CD4-positive, alpha-beta T cell treated with Interleukin-12 subunit alpha and Interleukin-12 subunit beta, for 1 hour (primary cell): ENCODE measurements at regions not wholly inside any gene's neighbourhood (a gene's known extent, or its start where the extent isn't known, plus 50 kb on each side); places are given as distances from the start of the nearest gene placed in this dataset.
"Not testable (repeated sequence)": the region's sequence is repeated elsewhere in the genome, so short reads cannot be mapped to it uniquely, and the experiment has no call there.

Experiments
- DNase-seq: peaks from one replicate; pipeline ENCODE4 v3.0.0-alpha.2; 2020

- DNase-seq: no peak
Observed at GRCh38 chr6:93183531-93183972, 235.8 kb downstream of the EPHA7 start.

GRCh38 chr6:93182938-93183479 is 236.3 kb downstream of the EPHA7 start:
- no peak for DNase-seq

GRCh38 chr6:93177918-93178317 is 241.4 kb downstream of the EPHA7 start:
- no peak for DNase-seq

- no peak for DNase-seq
Observed at GRCh38 chr6:93177438-93177837, 241.9 kb downstream of the EPHA7 start.

- DNase-seq: no peak
Observed at GRCh38 chr6:93176070-93176469, 243.3 kb downstream of the EPHA7 start.

GRCh38 chr6:93173573-93173972 is 245.8 kb downstream of the EPHA7 start:
- not testable (repeated sequence) for DNase-seq

GRCh38 chr6:93165850-93166430 is 253.4 kb downstream of the EPHA7 start:
- DNase-seq: no peak

GRCh38 chr6:93164781-93165180 is 254.6 kb downstream of the EPHA7 start:
- DNase-seq: no peak

- no peak for DNase-seq
Observed at GRCh38 chr6:93163146-93163545, 256.2 kb downstream of the EPHA7 start.

GRCh38 chr6:93139408-93140081 is 279.8 kb downstream of the EPHA7 start:
- DNase-seq: no peak

- DNase-seq: no peak
Observed at GRCh38 chr6:93136111-93136510, 283.2 kb downstream of the EPHA7 start.

- DNase-seq: no peak
Observed at GRCh38 chr6:93124006-93124632, 295.2 kb downstream of the EPHA7 start.

- no peak for DNase-seq
Observed at GRCh38 chr6:93123585-93123984, 295.8 kb downstream of the EPHA7 start.

- DNase-seq: no peak
Observed at GRCh38 chr6:93120154-93120742, 299.1 kb downstream of the EPHA7 start.

- DNase-seq: no peak
Observed at GRCh38 chr6:93105907-93106306, 313.5 kb downstream of the EPHA7 start.

- DNase-seq: no peak
Observed at GRCh38 chr6:93105017-93105416, 314.3 kb downstream of the EPHA7 start.

- DNase-seq: no peak
Observed at GRCh38 chr6:93104195-93104817, 315.1 kb downstream of the EPHA7 start.

GRCh38 chr6:93088621-93089501 is 330.5 kb downstream of the EPHA7 start:
- no peak for DNase-seq

GRCh38 chr6:93087606-93088005 is 331.8 kb downstream of the EPHA7 start:
- DNase-seq: no peak

- DNase-seq: no peak
Observed at GRCh38 chr6:93086351-93086750, 333.0 kb downstream of the EPHA7 start.

GRCh38 chr6:93083337-93084230 is 335.8 kb downstream of the EPHA7 start:
- DNase-seq: no peak
